Activated naive CD8-positive, alpha-beta T cell treated with anti-CD3 and anti-CD28 coated beads for 36 hours (primary cell): ENCODE measurements at regions not wholly inside any gene's neighbourhood (a gene's known extent, or its start where the extent isn't known, plus 50 kb on each side); places are given as distances from the start of the nearest gene placed in this dataset.

Experiments used
- DNase-seq: peaks from one replicate; pipeline ENCODE4 v3.0.0; 2021
- H3K27ac Mint-ChIP-seq: one replicate; pipeline ENCODE4 v1.8.0; 2022; ENCODE audit warnings: mild to moderate bottlenecking, moderate library complexity, mixed read lengths
- H3K27me3 Mint-ChIP-seq: one replicate; pipeline ENCODE4 v1.8.0; 2022; ENCODE audit warnings: mild to moderate bottlenecking, mixed read lengths
- H3K36me3 Mint-ChIP-seq: one replicate; pipeline ENCODE4 v1.8.0; 2021; ENCODE audit warnings: mild to moderate bottlenecking, mixed read lengths
- H3K4me1 Mint-ChIP-seq: one replicate; pipeline ENCODE4 v1.8.0; 2021; ENCODE audit warnings: mixed read lengths
- H3K4me3 Mint-ChIP-seq: one replicate; pipeline ENCODE4 v1.8.0; 2022; ENCODE audit warnings: mild to moderate bottlenecking, moderate library complexity, mixed read lengths
- H3K9me3 Mint-ChIP-seq: one replicate; pipeline ENCODE4 v1.8.0; 2022; ENCODE audit warnings: mixed read lengths

DNA sequence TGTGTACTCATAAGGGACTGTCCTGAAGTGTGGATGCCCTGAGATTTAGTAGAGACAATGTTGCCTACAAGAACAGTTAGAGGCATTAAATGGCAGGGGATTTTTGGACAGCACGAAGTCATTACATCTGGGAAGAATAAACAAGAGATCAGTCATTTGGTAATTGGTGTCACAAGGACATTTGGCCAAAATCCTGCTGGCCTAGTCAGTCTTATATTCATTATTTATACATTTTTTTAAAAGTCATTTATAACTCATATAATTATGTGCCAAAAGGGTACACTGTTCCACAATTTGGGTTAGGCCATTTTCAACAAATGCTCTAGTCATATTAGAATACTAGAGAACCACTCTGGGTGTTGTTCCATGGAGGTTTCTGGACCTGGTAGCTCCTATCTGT lies 104.7 kb downstream of the LRATD1 start:
- Mint-ChIP-seq H3K4me3 (no peak overlapping the region), H3K27me3 (no peaks in the 10 kb centered on the region), H3K9me3 (peaks cover 2% of the 10 kb centered on the region), H3K36me3 (no peaks in the 10 kb centered on the region), H3K27ac (no peak overlapping the region), H3K4me1 (no peaks in the 10 kb centered on the region)
- no peak for DNase-seq

DNA sequence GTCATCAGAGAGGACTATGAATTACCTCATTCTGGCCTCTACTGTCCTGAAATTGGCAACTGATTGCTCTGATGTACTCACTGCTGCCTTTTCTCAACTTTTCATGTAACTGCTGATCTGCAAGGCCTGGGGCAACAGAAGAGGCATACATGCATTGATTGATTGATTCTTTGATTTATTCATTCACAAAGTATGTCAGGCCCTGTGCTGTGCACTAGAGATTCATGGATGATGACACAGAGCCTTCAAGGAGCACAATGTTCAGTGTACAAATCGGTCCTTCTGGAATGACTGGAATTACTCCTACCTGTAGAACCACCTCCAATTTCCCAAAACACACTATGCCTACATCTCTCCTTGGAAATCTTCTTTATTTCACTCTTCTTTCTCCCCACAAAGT lies 111.3 kb downstream of the LRATD1 start:
- Mint-ChIP-seq H3K4me1 (no peaks in the 10 kb centered on the region), H3K36me3 (no peaks in the 10 kb centered on the region), H3K27ac (no peak overlapping the region), H3K4me3 (no peak overlapping the region), H3K27me3 (no peaks in the 10 kb centered on the region), H3K9me3 (peaks cover 2% of the 10 kb centered on the region)
- no peak for DNase-seq

DNA sequence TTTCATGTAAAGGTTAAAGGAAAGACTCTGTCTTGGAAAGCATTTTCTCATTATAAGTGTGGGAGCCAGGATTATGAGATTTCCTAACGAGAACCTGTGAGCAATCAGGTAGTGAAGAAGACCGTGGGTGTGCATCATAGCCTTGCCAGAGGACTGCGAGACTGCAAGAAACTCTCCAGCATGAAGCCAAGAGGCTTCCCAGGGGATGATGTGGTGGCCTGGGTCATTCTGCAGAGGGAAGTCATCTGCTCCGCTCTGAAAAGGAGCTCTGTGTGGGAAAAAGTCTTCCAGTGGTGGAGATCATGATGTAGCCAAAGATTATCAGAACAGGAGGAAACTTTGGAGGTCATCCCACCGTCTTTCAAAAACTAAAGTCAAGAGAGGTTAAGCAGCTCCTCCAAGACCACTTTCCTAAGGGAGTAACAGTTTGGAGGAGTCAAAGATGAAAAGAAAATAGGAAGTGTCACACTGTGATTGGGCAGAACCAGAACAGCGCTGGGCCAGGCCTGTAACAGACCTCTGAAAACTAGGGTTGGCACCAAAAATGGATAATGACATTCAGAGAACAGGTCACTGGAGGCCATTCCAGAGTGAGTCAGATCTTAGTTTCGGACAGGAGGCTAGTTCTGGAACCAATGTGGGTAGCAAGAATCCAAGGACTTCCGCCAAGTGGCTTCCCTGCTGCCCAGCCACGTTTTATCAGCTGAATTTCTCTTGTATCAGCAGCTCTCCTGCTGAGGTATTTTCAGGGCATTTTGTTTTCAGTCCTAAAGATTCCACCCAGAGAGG lies 113.0 kb downstream of the LRATD1 start:
- H3K27me3 Mint-ChIP-seq: no peaks in the 10 kb centered on the region
- H3K4me1 Mint-ChIP-seq: no peaks in the 10 kb centered on the region

DNA sequence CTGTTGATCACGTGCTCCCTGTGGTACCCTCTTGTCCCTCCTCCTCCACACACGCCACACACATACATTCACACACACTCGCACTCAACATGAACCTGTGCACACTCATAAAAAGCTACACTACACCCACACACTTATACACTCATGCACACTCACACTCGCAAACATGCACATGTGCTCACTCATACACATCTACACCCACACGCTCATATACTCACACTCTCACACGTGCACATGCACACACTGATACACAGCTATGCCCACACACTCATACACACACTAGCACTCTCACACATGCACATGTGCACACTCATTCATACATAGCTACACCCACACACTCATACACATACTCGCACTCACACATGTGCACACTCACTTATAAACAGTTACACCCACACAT lies 113.6 kb downstream of the LRATD1 start:
- no peak for DNase-seq
- Mint-ChIP-seq H3K27ac (no peak overlapping the region), H3K4me3 (no peak overlapping the region), H3K36me3 (no peaks in the 10 kb centered on the region), H3K4me1 (no peaks in the 10 kb centered on the region), H3K27me3 (no peaks in the 10 kb centered on the region), H3K9me3 (no peaks in the 10 kb centered on the region)

More for the DNA sequence above, 113.0 kb downstream of the LRATD1 start:
- no peak overlapping the region for H3K27ac Mint-ChIP-seq
- no peak overlapping the region for H3K4me3 Mint-ChIP-seq
- DNase-seq: no peak
- no peaks in the 10 kb centered on the region for H3K36me3 Mint-ChIP-seq
- no peaks in the 10 kb centered on the region for H3K9me3 Mint-ChIP-seq

DNA sequence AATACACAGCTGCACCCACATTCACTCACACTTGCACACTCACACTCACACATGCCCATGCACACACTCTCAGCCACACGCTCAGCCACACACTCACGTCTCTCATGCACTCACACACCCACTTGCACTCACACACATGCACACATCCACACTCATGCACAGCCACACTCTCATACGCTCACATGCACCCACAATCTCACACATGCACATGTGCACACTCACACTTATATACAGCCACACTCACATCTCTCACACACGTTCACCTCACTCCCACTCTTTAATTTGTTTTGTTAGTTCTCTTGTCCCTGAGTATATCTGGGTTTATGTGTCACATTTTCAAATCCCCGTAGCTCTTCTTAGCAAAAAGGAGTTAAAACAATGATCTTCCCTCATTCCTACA lies 114.9 kb downstream of the LRATD1 start:
- H3K9me3 Mint-ChIP-seq: no peaks in the 10 kb centered on the region
- H3K27me3 Mint-ChIP-seq: no peaks in the 10 kb centered on the region
- no peak overlapping the region for H3K4me3 Mint-ChIP-seq
- H3K4me1 Mint-ChIP-seq: no peaks in the 10 kb centered on the region
- no peak overlapping the region for H3K27ac Mint-ChIP-seq
- no peak for DNase-seq
- H3K36me3 Mint-ChIP-seq: no peaks in the 10 kb centered on the region

DNA sequence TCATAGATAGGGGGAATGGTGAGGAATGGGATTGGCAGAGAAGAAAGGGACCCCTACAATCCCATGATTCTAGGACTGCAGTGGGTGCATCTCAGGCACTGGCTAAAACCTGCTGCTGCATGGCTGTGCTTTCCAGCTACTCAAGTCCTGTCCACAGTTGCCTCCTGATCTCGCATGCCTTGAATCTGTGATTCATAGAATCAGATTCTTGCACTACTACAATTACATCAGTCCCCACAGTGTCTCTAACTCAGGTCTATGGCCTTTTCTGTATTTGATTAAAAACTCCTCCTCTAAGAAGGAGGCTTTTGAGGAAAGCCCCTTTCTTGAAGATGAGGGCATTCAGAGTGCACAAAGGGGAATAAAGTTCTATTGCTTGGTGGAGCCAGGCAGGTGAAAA lies 117.4 kb downstream of the LRATD1 start:
- Mint-ChIP-seq H3K36me3 (no peaks in the 10 kb centered on the region), H3K9me3 (no peaks in the 10 kb centered on the region), H3K27me3 (no peaks in the 10 kb centered on the region), H3K4me3 (no peak overlapping the region), H3K4me1 (no peaks in the 10 kb centered on the region), H3K27ac (no peak overlapping the region)
- DNase-seq: no peak

DNA sequence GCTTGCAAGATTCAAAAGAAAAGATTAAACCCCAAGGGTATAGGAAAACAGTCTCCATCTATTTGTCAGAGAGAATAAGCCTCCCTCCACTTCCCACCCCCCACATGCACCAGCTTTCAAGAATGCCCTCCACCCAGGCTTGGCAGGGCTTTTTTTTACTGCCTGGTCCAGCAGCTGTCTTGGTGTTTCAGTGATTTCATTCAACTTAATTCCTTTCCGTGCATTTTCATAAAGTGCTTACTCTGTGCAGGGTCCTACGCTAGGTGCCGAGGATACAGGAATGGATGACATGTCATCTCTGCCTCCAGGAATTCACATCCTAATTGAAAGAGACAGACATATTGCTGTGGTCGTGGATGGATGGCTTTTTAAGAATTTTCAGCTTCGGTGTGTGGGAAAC lies 117.9 kb downstream of the LRATD1 start:
- no peaks in the 10 kb centered on the region for H3K27me3 Mint-ChIP-seq
- no peaks in the 10 kb centered on the region for H3K36me3 Mint-ChIP-seq
- H3K4me1 Mint-ChIP-seq: no peaks in the 10 kb centered on the region
- H3K9me3 Mint-ChIP-seq: no peaks in the 10 kb centered on the region
- DNase-seq: no peak
- H3K4me3 Mint-ChIP-seq: no peak overlapping the region
- no peak overlapping the region for H3K27ac Mint-ChIP-seq

DNA sequence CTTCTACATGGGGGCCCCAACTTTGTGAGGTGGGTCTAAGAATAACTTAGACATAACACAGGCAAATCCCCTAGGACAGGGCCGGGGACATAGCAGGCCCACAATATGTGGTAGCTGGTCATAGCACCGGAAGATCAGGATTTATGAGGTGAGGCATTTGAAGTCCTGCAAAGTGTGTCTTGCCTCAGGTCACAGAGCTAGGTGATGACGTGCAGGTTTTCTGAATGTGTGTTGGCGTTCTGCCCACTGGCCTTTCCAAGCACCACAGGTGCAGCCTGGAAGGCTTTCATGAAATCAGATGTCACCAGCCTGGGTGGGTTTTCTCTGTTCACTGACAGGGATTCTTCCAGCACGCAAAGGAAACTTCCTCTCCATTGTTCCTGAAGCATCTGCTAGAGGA lies 119.1 kb downstream of the LRATD1 start:
- Mint-ChIP-seq H3K4me3 (no peak overlapping the region), H3K9me3 (no peaks in the 10 kb centered on the region), H3K27me3 (no peaks in the 10 kb centered on the region), H3K36me3 (no peaks in the 10 kb centered on the region), H3K27ac (no peak overlapping the region), H3K4me1 (no peaks in the 10 kb centered on the region)
- DNase-seq: no peak

DNA sequence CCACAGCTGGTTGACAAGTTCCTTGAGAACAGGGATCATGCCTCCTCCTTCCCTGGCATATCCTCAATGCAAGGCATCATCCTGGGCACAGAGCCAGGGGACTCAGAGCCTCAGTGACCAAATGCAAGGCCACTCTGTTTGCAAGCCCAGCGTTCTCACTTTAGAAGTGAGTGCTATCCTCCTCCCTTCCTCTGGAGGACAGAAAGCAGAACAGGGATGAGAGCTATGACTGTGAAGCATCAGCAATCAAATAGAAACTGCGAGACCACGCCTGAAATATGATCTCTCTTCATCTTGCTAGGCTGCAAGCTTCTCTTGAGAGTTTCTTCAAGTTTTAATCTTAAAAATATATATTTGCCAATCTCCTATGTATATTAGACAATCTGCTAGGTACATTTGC lies 119.8 kb downstream of the LRATD1 start:
- DNase-seq: no peak
- Mint-ChIP-seq H3K9me3 (no peaks in the 10 kb centered on the region), H3K27me3 (no peaks in the 10 kb centered on the region), H3K27ac (no peak overlapping the region), H3K36me3 (no peaks in the 10 kb centered on the region), H3K4me1 (no peaks in the 10 kb centered on the region), H3K4me3 (no peak overlapping the region)

DNA sequence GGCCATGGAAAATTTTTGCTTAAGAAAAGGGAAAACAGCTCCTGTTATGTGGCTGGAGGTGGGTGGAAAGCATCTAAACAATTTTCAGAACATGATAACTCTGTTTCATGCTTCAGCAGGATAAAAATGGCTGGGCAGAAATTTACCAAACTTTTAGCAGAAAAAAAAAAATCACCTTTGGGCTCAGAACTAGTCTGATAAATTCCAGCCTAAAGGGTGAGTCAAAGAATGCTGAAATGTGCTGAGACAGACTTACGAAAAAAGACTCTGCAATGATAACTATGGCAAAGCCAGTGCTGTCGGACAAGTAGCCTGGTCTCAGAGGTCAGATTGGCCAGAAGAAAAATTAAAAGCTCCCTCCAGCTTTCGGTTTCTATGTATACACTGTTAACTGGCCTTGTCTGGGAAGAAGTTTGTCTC lies 123.6 kb downstream of the LRATD1 start:
- H3K27ac Mint-ChIP-seq: no peak overlapping the region
- H3K4me3 Mint-ChIP-seq: no peak overlapping the region
- no peaks in the 10 kb centered on the region for H3K27me3 Mint-ChIP-seq
- H3K9me3 Mint-ChIP-seq: no peaks in the 10 kb centered on the region
- H3K36me3 Mint-ChIP-seq: no peaks in the 10 kb centered on the region
- no peaks in the 10 kb centered on the region for H3K4me1 Mint-ChIP-seq
- no peak for DNase-seq

DNA sequence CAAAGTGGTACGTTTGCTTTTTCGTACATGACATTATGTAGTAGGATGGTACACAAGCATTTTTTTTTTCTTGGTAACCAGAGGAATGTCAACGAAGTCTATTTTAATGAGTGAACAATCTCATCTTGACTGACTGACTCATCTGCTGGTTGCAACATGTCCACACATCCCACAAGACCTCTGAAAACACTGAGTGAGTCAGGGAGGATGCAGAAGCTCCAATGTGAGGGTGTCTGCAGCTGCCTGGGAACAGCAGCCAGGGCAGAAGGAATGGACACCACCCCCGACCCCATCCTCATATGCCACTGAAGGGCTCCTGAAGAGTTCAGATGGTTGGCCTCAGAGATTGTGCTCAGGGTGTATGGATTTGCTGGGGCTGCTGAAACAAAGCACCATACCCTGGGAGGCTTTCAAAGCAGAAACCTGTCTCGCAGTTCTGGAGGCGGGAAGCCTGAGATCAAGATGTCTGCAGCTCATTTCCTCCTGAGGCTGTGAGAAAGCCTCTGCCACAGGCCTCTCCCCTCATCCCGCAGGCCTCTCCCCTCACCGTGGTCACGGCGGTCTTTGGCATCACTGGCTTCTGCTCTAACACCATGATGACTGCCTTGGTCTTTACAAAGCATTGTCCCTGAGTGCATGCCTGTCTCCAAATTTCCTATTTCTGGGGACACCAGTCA lies 124.6 kb downstream of the LRATD1 start:
- Mint-ChIP-seq H3K4me3 (no peak overlapping the region), H3K9me3 (no peaks in the 10 kb centered on the region), H3K27ac (no peak overlapping the region), H3K36me3 (no peaks in the 10 kb centered on the region), H3K4me1 (no peaks in the 10 kb centered on the region), H3K27me3 (no peaks in the 10 kb centered on the region)
- DNase-seq: no peak

DNA sequence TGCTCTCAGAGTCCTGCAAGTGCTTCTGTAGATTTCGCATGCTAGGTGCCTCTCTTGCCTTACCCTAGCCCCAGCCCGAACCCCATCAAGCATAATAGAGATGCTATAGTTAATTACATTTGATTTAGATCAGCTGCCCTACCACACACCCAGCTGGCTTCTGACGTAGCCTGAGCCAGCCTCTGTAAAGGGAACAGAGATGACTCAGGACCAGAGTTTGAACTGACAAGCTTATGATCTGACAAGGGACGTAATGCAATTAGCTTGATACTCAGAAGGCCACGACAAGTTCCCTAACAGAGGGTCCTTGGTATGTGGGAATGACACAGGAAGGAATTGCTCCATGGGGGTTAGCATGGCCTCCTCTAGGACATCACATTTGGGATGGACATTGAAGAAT lies 126.6 kb downstream of the LRATD1 start:
- Mint-ChIP-seq H3K9me3 (no peaks in the 10 kb centered on the region), H3K4me3 (no peak overlapping the region), H3K27ac (no peak overlapping the region), H3K4me1 (no peaks in the 10 kb centered on the region), H3K36me3 (no peaks in the 10 kb centered on the region), H3K27me3 (no peaks in the 10 kb centered on the region)
- DNase-seq: no peak

DNA sequence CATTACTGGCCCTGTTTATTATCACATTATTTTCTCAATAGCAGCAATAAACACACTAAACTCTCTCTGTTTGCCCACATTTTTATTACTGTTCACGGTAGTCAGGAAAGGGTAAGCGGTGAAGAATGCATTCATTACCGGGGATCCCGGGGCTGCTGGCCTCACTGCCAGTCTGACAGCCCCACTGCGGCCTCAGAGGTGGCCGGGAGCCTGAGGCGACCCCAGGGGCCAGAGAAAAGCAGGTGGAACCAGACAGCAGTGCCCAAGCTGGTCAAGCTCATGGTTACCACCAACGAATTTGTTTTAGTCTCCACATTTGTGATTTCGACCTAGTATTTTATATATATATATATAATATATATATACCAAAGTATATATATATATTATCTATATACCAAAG lies 127.7 kb downstream of the LRATD1 start:
- H3K27me3 Mint-ChIP-seq: no peaks in the 10 kb centered on the region
- no peaks in the 10 kb centered on the region for H3K4me1 Mint-ChIP-seq
- no peaks in the 10 kb centered on the region for H3K9me3 Mint-ChIP-seq
- H3K27ac Mint-ChIP-seq: no peak overlapping the region
- no peak for DNase-seq
- no peaks in the 10 kb centered on the region for H3K36me3 Mint-ChIP-seq
- no peak overlapping the region for H3K4me3 Mint-ChIP-seq

DNA sequence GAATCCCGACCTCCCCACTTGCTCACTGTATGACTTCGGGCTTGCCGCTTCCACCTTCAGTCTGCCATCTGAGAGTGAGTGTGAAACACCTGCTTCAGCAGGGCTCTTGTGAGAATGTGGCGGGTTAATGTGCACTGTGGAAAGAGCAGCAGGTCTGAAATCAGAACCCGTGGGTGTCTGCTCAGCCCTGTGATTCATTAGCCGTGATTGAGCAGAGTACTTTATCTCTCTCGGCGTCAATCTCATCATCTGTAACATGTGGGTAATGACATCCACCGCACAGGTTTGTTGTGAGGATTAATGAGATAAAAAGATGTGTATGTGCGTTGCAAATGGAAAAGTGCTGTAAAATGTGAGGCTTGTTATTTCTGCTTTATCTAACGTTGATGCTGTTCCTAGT lies 128.6 kb downstream of the LRATD1 start:
- Mint-ChIP-seq H3K4me1 (no peaks in the 10 kb centered on the region), H3K9me3 (no peaks in the 10 kb centered on the region), H3K36me3 (no peaks in the 10 kb centered on the region), H3K4me3 (no peak overlapping the region), H3K27me3 (no peaks in the 10 kb centered on the region), H3K27ac (no peak overlapping the region)
- no peak for DNase-seq

DNA sequence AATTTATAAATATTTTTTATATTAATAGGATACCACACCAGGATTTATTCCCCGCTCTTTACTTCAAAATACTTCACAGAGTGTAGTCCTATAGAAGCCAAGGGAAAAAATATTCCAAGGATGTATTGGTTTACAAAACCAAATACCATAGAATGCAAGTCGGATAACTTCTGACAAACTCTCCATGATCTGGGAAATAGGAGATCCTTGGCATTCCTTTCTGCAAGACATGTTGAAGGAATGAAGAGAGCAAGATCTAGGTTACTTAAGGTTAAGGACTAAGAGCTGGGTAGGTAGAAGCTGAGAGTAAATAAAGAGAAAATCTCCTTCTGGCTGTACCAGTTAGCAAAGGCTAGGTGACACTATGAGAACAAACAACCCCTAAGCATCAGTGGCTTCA lies 141.2 kb downstream of the LRATD1 start:
- Mint-ChIP-seq H3K27me3 (no peaks in the 10 kb centered on the region), H3K4me3 (no peak overlapping the region), H3K9me3 (no peaks in the 10 kb centered on the region), H3K36me3 (no peaks in the 10 kb centered on the region), H3K27ac (no peak overlapping the region), H3K4me1 (no peaks in the 10 kb centered on the region)
- DNase-seq: no peak

DNA sequence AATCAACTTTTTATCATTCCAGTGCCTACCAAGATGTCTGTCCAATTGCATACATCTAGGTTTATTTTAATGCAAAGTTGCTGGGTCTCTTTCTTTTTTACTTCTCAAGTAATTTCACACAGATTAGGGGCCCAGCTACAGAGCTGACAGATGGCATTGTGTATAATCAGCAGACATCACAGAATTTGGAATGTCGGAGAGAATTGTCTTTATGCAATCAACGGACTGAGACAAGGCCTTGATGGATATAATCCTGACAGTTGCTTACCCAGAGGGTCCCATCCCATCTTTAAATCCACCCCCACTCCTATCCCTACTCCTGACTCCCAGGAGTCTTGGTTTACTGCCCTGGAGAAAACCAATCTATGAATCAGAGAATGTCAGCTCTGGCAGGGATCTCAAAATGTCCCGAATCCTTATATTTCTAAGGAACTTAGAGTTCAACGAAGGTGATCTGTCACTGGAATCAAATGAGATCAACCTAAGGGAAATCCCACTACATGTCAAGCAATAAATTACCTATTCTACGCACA lies 142.0 kb downstream of the LRATD1 start:
- Mint-ChIP-seq H3K36me3 (no peaks in the 10 kb centered on the region), H3K27ac (no peak overlapping the region), H3K4me1 (no peaks in the 10 kb centered on the region), H3K27me3 (no peaks in the 10 kb centered on the region), H3K9me3 (no peaks in the 10 kb centered on the region), H3K4me3 (no peak overlapping the region)
- DNase-seq: no peak
